Testis (tissue), 2 donors: ENCODE measurements at regions not wholly inside any gene's neighbourhood (a gene's known extent, or its start where the extent isn't known, plus 50 kb on each side); places are given as distances from the start of the nearest gene placed in this dataset.

Experiments used
- CTCF ChIP-seq, 3 experiments: fragments of 450-650 bp in 2 of 3; fragments of 200-600 bp in 1 of 3; sonication (generic) in 1 of 3; IDR thresholded peaks; one replicate each; pipeline ENCODE4 v1.5.1; 2016 to 2019; ENCODE audit warnings: antibody characterized with exemption in 3 of 3, mild to moderate bottlenecking in 2 of 3, moderate library complexity in 1 of 3
- POLR2A ChIP-seq: fragments of 450-650 bp; IDR thresholded peaks from one replicate; pipeline ENCODE4 v1.6.1; 2017; ENCODE audit warnings: antibody characterized with exemption, mild to moderate bottlenecking, moderate library complexity

- TF ChIP-seq CTCF (IDR thresholded peaks at IDR 0.05) (no peak), POLR2A (no peak)
Observed at GRCh38 chr12:125453751-125454150, 388.5 kb downstream of the AACS start.
